Anterior cingulate cortex (tissue), 58 donors: ENCODE measurements at regions not wholly inside any gene's neighbourhood (a gene's known extent, or its start where the extent isn't known, plus 50 kb on each side); places are given as distances from the start of the nearest gene placed in this dataset.

Experiments used
- DNase-seq, 58 donors: peaks; one replicate each; lab custom pipeline; 2025; lab: John Stamatoyannopoulos, UW

GRCh38 chr6:98566126-98566525 is 268.2 kb upstream of the POU3F2 start:
- DNase-seq, result peak in 10 of 58 donors; percentile 5 to 72 (median 24)

- DNase-seq, result no peak
Observed at GRCh38 chr6:98572579-98572978, 261.8 kb upstream of the POU3F2 start.

- DNase-seq, result peak in 47 of 58 donors; percentile 8 to 96 (median 50)
Observed at GRCh38 chr6:98574984-98575383, 259.4 kb upstream of the POU3F2 start.

- no peak for DNase-seq
Observed at GRCh38 chr6:98576791-98577190, 257.6 kb upstream of the POU3F2 start.

GRCh38 chr6:98578016-98578415 is 256.4 kb upstream of the POU3F2 start:
- no peak for DNase-seq

- no peak for DNase-seq
Observed at GRCh38 chr6:98579079-98579478, 255.3 kb upstream of the POU3F2 start.

GRCh38 chr6:98579941-98580340 is 254.4 kb upstream of the POU3F2 start:
- no peak for DNase-seq

GRCh38 chr6:98581705-98582104 is 252.7 kb upstream of the POU3F2 start:
- no peak for DNase-seq

GRCh38 chr6:98583506-98583905 is 250.9 kb upstream of the POU3F2 start:
- DNase-seq, result no peak

GRCh38 chr6:98586163-98586562 is 248.2 kb upstream of the POU3F2 start:
- peak in 1 of 58 donors; percentile 5 for DNase-seq

- no peak for DNase-seq
Observed at GRCh38 chr6:98587555-98587954, 246.8 kb upstream of the POU3F2 start.

GRCh38 chr6:98589536-98589935 is 244.8 kb upstream of the POU3F2 start:
- no peak for DNase-seq

GRCh38 chr6:98590136-98590681 is 244.2 kb upstream of the POU3F2 start:
- no peak for DNase-seq

GRCh38 chr6:98590997-98591396 is 243.4 kb upstream of the POU3F2 start:
- DNase-seq, result peak in 1 of 58 donors; percentile 2

- DNase-seq, result no peak
Observed at GRCh38 chr6:98593676-98594075, 240.7 kb upstream of the POU3F2 start.

GRCh38 chr6:98601716-98602115 is 232.7 kb upstream of the POU3F2 start:
- no peak for DNase-seq

GRCh38 chr6:98605705-98606104 is 228.7 kb upstream of the POU3F2 start:
- DNase-seq, result no peak

- no peak for DNase-seq
Observed at GRCh38 chr6:98627129-98627775, 207.1 kb upstream of the POU3F2 start.

- DNase-seq, result no peak
Observed at GRCh38 chr6:98633886-98634285, 200.5 kb upstream of the POU3F2 start.

- DNase-seq, result no peak
Observed at GRCh38 chr6:98634569-98634968, 199.8 kb upstream of the POU3F2 start.

GRCh38 chr6:98635191-98635590 is 199.2 kb upstream of the POU3F2 start:
- DNase-seq, result peak in 2 of 58 donors; percentile 35 to 40

GRCh38 chr6:98636941-98637340 is 197.4 kb upstream of the POU3F2 start:
- peak in 3 of 58 donors; percentile 11 to 32 (median 23) for DNase-seq
